ENCODE measurements at regions not wholly inside any gene's neighbourhood (a gene's known extent, or its start where the extent isn't known, plus 50 kb on each side); places are given as distances from the start of the nearest gene placed in this dataset.

GRCh38 chr2:177127821-177128220 is 84.8 kb upstream of the HNRNPA3 start:
- Histone ChIP-seq H3K9me3 (ENCODE audit: low read depth, low read length, poor library complexity, severe bottlenecking) (no peaks in the 10 kb centered on the region), H3K4me3 (ENCODE audit: low read depth, low read length, poor library complexity, severe bottlenecking) (no peak overlapping the region), H3K27me3 (replicated peaks; ENCODE audit: insufficient read depth, low read depth, low read length, poor library complexity) (no peaks in the 10 kb centered on the region), H3K27ac (ENCODE audit: low read depth, low read length, poor library complexity, severe bottlenecking) (no peak overlapping the region), H3K4me1 (ENCODE audit: insufficient read depth, low read length, poor library complexity, severe bottlenecking) (no peaks in the 10 kb centered on the region), H3K36me3 (ENCODE audit: insufficient read depth, low read length, poor library complexity, severe bottlenecking) (no peaks in the 10 kb centered on the region)
- CTCF ChIA-PET: no interaction called here
- no peak for TF ChIP-seq EZH2 (IDR thresholded peaks at IDR 0.05; ENCODE audit: borderline replicate concordance, low read depth, low read length, poor library complexity, severe bottlenecking)
- TF ChIP-seq, protein P1, sequence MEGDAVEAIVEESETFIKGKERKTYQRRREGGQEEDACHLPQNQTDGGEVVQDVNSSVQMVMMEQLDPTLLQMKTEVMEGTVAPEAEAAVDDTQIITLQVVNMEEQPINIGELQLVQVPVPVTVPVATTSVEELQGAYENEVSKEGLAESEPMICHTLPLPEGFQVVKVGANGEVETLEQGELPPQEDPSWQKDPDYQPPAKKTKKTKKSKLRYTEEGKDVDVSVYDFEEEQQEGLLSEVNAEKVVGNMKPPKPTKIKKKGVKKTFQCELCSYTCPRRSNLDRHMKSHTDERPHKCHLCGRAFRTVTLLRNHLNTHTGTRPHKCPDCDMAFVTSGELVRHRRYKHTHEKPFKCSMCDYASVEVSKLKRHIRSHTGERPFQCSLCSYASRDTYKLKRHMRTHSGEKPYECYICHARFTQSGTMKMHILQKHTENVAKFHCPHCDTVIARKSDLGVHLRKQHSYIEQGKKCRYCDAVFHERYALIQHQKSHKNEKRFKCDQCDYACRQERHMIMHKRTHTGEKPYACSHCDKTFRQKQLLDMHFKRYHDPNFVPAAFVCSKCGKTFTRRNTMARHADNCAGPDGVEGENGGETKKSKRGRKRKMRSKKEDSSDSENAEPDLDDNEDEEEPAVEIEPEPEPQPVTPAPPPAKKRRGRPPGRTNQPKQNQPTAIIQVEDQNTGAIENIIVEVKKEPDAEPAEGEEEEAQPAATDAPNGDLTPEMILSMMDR (conservative IDR thresholded peaks at IDR 0.05; ENCODE audit: low read depth, low read length): no peak
- POLR2A ChIA-PET (ENCODE audit: low non-redundant PET): no interaction called here
- BruUV-seq (replicated peaks): no TSS peak
- intact Hi-C loops (cut with micrococcal nuclease; ENCODE audit: unreplicated experiment): no loop called here
- DNase-seq (ENCODE audit: low spot score): no peak

DNA sequence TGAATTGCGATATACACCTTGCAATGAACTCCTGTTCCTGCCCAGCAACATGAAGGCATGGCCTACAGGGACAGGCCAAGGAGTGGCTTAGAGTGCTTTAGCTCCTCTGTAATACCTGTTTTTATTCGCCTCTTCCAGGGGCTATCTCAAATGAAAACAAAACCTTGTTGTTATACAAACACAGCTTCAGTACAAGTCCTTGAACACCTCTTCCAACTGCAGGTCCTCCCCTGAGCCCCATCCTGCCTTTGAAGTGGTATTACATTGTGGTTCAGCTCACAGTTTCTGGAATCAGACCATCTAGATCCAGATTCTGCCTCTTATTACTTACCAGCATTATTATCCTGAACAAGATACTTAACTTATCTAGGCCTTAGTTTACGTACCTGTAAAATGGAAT is 83.0 kb upstream of the HNRNPA3 start:
- H3K9me3 ChIP-seq (ENCODE audit: low read depth, low read length, poor library complexity, severe bottlenecking): no peaks in the 10 kb centered on the region
- no peaks in the 10 kb centered on the region for H3K27me3 ChIP-seq (replicated peaks; ENCODE audit: insufficient read depth, low read depth, low read length, poor library complexity)
- no peak overlapping the region for H3K27ac ChIP-seq (ENCODE audit: low read depth, low read length, poor library complexity, severe bottlenecking)
- H3K36me3 ChIP-seq (ENCODE audit: insufficient read depth, low read length, poor library complexity, severe bottlenecking): no peaks in the 10 kb centered on the region
- BruUV-seq (replicated peaks): no TSS peak
- no peaks in the 10 kb centered on the region for H3K4me1 ChIP-seq (ENCODE audit: insufficient read depth, low read length, poor library complexity, severe bottlenecking)
- intact Hi-C loops (cut with micrococcal nuclease; ENCODE audit: unreplicated experiment): no loop called here
- ChIA-PET POLR2A (ENCODE audit: low non-redundant PET) (no interaction called here), CTCF (no interaction called here)
- no peak for DNase-seq (ENCODE audit: low spot score)
- no peak overlapping the region for H3K4me3 ChIP-seq (ENCODE audit: low read depth, low read length, poor library complexity, severe bottlenecking)
- TF ChIP-seq, protein P1 (conservative IDR thresholded peaks at IDR 0.05; ENCODE audit: low read depth, low read length): no peak
- TF ChIP-seq EZH2 (IDR thresholded peaks at IDR 0.05; ENCODE audit: borderline replicate concordance, low read depth, low read length, poor library complexity, severe bottlenecking): no peak

DNA sequence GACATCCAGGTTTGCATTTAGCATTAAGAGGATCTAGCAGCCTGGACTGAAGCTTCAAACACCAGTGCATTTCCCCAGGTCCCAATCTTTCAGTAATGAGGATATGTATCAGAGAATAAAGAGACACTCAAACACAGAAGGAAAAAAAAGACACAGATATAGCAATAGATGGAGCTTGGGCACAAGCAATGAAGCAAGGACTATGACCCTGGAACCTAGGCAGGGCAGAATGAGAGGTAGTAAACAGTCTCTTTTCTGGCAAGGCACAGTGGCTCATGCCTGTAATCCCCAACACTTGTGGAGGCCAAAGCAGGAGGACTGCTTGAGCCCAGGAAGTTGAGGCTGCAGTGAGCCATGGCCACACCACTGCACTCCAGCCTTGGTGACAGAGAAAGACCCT is 80.7 kb upstream of the HNRNPA3 start:
- Histone ChIP-seq H3K4me3 (ENCODE audit: low read depth, low read length, poor library complexity, severe bottlenecking) (no peak overlapping the region), H3K9me3 (ENCODE audit: low read depth, low read length, poor library complexity, severe bottlenecking) (no peaks in the 10 kb centered on the region), H3K27ac (ENCODE audit: low read depth, low read length, poor library complexity, severe bottlenecking) (no peak overlapping the region), H3K4me1 (ENCODE audit: insufficient read depth, low read length, poor library complexity, severe bottlenecking) (no peaks in the 10 kb centered on the region), H3K36me3 (ENCODE audit: insufficient read depth, low read length, poor library complexity, severe bottlenecking) (no peaks in the 10 kb centered on the region), H3K27me3 (replicated peaks; ENCODE audit: insufficient read depth, low read depth, low read length, poor library complexity) (no peaks in the 10 kb centered on the region)
- no TSS peak for BruUV-seq (replicated peaks)
- POLR2A ChIA-PET (ENCODE audit: low non-redundant PET): no interaction called here
- intact Hi-C loops (cut with micrococcal nuclease; ENCODE audit: unreplicated experiment): no loop called here
- CTCF ChIA-PET: no interaction called here
- TF ChIP-seq, protein P1 (conservative IDR thresholded peaks at IDR 0.05; ENCODE audit: low read depth, low read length): no peak
- TF ChIP-seq EZH2 (IDR thresholded peaks at IDR 0.05; ENCODE audit: borderline replicate concordance, low read depth, low read length, poor library complexity, severe bottlenecking): no peak
- no peak for DNase-seq (ENCODE audit: low spot score)
